ENCODE measurements at regions not wholly inside any gene's neighbourhood (a gene's known extent, or its start where the extent isn't known, plus 50 kb on each side); places are given as distances from the start of the nearest gene placed in this dataset.

DNA sequence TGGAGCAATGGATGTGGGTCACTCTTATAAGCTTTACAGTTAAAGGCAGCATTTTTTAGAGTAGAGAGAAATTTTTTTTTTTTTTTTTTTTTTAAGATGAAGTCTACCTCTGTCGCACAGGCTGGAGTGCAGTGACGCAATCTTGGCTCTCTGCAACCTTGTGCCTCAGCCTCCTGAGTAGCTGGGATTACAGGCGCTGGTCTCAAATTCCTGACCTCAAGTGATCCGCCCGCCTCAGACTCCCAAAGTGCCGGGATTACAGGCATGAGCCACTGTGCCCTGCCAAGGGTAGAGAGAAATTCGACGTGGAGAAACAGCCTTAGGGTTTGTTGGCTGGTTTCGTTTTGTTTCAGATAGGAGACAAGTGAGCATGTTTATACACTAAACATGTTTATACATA is 594.2 kb upstream of the ADAMTS5 start:
- TF ChIP-seq, protein P1, sequence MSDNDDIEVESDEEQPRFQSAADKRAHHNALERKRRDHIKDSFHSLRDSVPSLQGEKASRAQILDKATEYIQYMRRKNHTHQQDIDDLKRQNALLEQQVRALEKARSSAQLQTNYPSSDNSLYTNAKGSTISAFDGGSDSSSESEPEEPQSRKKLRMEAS (IDR thresholded peaks at IDR 0.05; ENCODE audit: insufficient read depth, insufficient read length): no peak
- TF ChIP-seq, protein P2, sequence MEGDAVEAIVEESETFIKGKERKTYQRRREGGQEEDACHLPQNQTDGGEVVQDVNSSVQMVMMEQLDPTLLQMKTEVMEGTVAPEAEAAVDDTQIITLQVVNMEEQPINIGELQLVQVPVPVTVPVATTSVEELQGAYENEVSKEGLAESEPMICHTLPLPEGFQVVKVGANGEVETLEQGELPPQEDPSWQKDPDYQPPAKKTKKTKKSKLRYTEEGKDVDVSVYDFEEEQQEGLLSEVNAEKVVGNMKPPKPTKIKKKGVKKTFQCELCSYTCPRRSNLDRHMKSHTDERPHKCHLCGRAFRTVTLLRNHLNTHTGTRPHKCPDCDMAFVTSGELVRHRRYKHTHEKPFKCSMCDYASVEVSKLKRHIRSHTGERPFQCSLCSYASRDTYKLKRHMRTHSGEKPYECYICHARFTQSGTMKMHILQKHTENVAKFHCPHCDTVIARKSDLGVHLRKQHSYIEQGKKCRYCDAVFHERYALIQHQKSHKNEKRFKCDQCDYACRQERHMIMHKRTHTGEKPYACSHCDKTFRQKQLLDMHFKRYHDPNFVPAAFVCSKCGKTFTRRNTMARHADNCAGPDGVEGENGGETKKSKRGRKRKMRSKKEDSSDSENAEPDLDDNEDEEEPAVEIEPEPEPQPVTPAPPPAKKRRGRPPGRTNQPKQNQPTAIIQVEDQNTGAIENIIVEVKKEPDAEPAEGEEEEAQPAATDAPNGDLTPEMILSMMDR (IDR thresholded peaks at IDR 0.05; ENCODE audit: extremely low read depth in 1 of 2, insufficient read depth in 1 of 2, low read depth in 1 of 2, low read length in 2 of 2): no peak
- TF ChIP-seq EZH2 (IDR thresholded peaks at IDR 0.05; ENCODE audit: borderline replicate concordance, low read depth, low read length, severe bottlenecking) (no peak), FOS (IDR thresholded peaks at IDR 0.05; ENCODE audit: borderline replicate concordance, insufficient read depth, low read length) (no peak), POLR2A (IDR thresholded peaks at IDR 0.05; ENCODE audit: low read depth, low read length) (no peak), POLR2AphosphoS5 (IDR thresholded peaks at IDR 0.05; ENCODE audit: insufficient read depth, low read depth, low read length) (no peak), JUN (IDR thresholded peaks at IDR 0.05; ENCODE audit: borderline replicate concordance, insufficient read depth, insufficient read length, low read depth) (no peak), MYC (IDR thresholded peaks at IDR 0.05; ENCODE audit: low read depth, low read length) (no peak), GATA2 (IDR thresholded peaks at IDR 0.05; ENCODE audit: insufficient read depth, insufficient read length, low read depth, low read length) (no peak)
- Histone ChIP-seq H3K27me3 (ENCODE audit: control insufficient read depth in 2 of 2, insufficient read depth in 2 of 2, low read length in 2 of 2) (no peaks in the 10 kb centered on the region), H3K4me1 (ENCODE audit: control insufficient read depth, extremely low read depth, insufficient read depth, low read length) (no peaks in the 10 kb centered on the region), H4K20me1 (replicated peaks; ENCODE audit: control insufficient read depth, extremely low read depth, insufficient read depth, low read length) (no peaks in the 10 kb centered on the region), H3K4me2 (ENCODE audit: insufficient read depth, low read length) (no peak overlapping the region), H3K9me3 (replicated peaks; ENCODE audit: control insufficient read depth, insufficient read depth, low read length) (no peaks in the 10 kb centered on the region), H3K36me3 (ENCODE audit: control insufficient read depth in 2 of 2, extremely low read depth in 1 of 2, insufficient read depth in 2 of 2, low read length in 2 of 2) (no peaks in the 10 kb centered on the region), H3K27ac (ENCODE audit: insufficient read depth, low read depth, low read length) (no peak overlapping the region), H3K9me1 (replicated peaks; ENCODE audit: control insufficient read depth, extremely low read depth, insufficient read depth, low read length) (no peaks in the 10 kb centered on the region), H3K4me3 (replicated peaks in 1 of 3; ENCODE audit: insufficient read depth in 1 of 3, low read depth in 1 of 3, low read length in 3 of 3) (no peak overlapping the region), H3K79me2 (ENCODE audit: control insufficient read depth, insufficient read depth, low read length) (no peaks in the 10 kb centered on the region), H2AFZ (ENCODE audit: low read depth, low read length) (no peak overlapping the region), H3K9ac (replicated peaks; ENCODE audit: extremely low read depth, insufficient read depth, low read length) (no peak overlapping the region)
- CTCF ChIA-PET: interaction anchor here (0.7 kb wide), 1 partner anchor 350 kb away, joined by 3 read pairs; no protein-coding TSS in a partner anchor
- FAIRE-seq (no peak), DNase-seq (ENCODE audit: low read depth, low spot score) (no peak)
- BruUV-seq (replicated peaks): no TSS peak
- intact Hi-C loops (cut with micrococcal nuclease): loop anchor here (5.0 to 10.0 kb wide), 3 partner anchors 196 to 776 kb away; partner anchors contain the start of gene ADAMTS5
- POLR2A ChIA-PET: interaction anchor here (0.6 kb wide), 1 partner anchor 202 kb away, joined by 3 read pairs; no protein-coding TSS in a partner anchor
- dilution Hi-C loops (cut with MboI; ENCODE audit: extremely low pct_ligation_motif_present, low sequenced_read_pairs): no loop called here
